CD4-positive, alpha-beta T cell treated with Interleukin-4 for 4 hours (primary cell): ENCODE measurements at regions not wholly inside any gene's neighbourhood (a gene's known extent, or its start where the extent isn't known, plus 50 kb on each side); places are given as distances from the start of the nearest gene placed in this dataset.

Source experiments
- DNase-seq: peaks from one replicate; pipeline ENCODE4 v3.0.0-alpha.2; 2020

- DNase-seq: no peak
Observed at GRCh38 chr6:45791211-45792168, 224.2 kb downstream of the CLIC5 start.

- no peak for DNase-seq
Observed at GRCh38 chr6:45789238-45789637, 226.4 kb downstream of the CLIC5 start.

GRCh38 chr6:45787384-45787783 lies 228.3 kb downstream of the CLIC5 start:
- DNase-seq: no peak

GRCh38 chr6:45786355-45786781 lies 229.3 kb downstream of the CLIC5 start:
- DNase-seq: no peak

- DNase-seq: no peak
Observed at GRCh38 chr6:45784250-45784649, 231.4 kb downstream of the CLIC5 start.

- no peak for DNase-seq
Observed at GRCh38 chr6:45783716-45784115, 231.9 kb downstream of the CLIC5 start.

- no peak for DNase-seq
Observed at GRCh38 chr6:45781890-45782289, 233.8 kb downstream of the CLIC5 start.

- DNase-seq: no peak
Observed at GRCh38 chr6:45780523-45780922, 235.1 kb downstream of the CLIC5 start.

- no peak for DNase-seq
Observed at GRCh38 chr6:45775026-45775697, 240.5 kb downstream of the CLIC5 start.

GRCh38 chr6:45773906-45774305 lies 241.8 kb downstream of the CLIC5 start:
- no peak for DNase-seq

GRCh38 chr6:45772886-45773495 lies 242.7 kb downstream of the CLIC5 start:
- no peak for DNase-seq

GRCh38 chr6:45772051-45772450 lies 243.6 kb downstream of the CLIC5 start:
- DNase-seq: no peak

GRCh38 chr6:45763281-45763680 lies 252.4 kb downstream of the CLIC5 start:
- DNase-seq: no peak

- DNase-seq: no peak
Observed at GRCh38 chr6:45759472-45759810, 256.2 kb downstream of the CLIC5 start.

- DNase-seq: no peak
Observed at GRCh38 chr6:45758787-45759471, 256.7 kb downstream of the CLIC5 start.

GRCh38 chr6:45757443-45758130 lies 258.1 kb downstream of the CLIC5 start:
- DNase-seq: no peak

GRCh38 chr6:45756606-45757005 lies 259.1 kb downstream of the CLIC5 start:
- DNase-seq: no peak

- no peak for DNase-seq
Observed at GRCh38 chr6:45754432-45754831, 261.2 kb downstream of the CLIC5 start.

GRCh38 chr6:45746046-45746445 lies 269.6 kb downstream of the CLIC5 start:
- DNase-seq: no peak

- DNase-seq: no peak
Observed at GRCh38 chr6:45743028-45743615, 272.5 kb downstream of the CLIC5 start.

- DNase-seq: no peak
Observed at GRCh38 chr6:45742591-45742990, 273.1 kb downstream of the CLIC5 start.
